GM21381 (cell line): ENCODE measurements at regions not wholly inside any gene's neighbourhood (a gene's known extent, or its start where the extent isn't known, plus 50 kb on each side); places are given as distances from the start of the nearest gene placed in this dataset.

Source experiments
- ATAC-seq: cut with Tn5 transposase; IDR thresholded peaks from one replicate; pipeline ENCODE4 v1.9.1; 2021; ENCODE audit warnings: mild to moderate bottlenecking, moderate library complexity; ENCODE audit not compliant: unreplicated experiment

DNA sequence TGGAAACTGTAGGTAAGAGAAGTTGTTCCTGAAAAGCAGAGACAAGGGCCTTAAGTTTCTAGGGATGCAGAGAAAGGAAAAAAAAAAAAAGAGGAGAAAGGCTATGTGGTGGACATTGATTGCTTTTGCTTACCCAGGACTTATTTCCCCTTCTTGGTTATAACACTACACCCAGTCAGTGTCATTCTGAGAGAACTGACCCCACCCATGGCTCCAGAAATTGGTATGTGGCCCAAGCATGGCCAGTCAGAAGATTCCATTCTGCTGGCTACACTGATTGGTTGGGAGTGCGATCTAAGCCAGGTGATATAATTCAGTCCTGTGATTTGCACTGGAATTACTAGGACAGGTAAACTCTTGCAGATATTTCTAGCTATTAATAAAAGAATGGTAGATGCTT is 62.2 kb upstream of the EXOC4 start:
- ATAC-seq, result no peak

DNA sequence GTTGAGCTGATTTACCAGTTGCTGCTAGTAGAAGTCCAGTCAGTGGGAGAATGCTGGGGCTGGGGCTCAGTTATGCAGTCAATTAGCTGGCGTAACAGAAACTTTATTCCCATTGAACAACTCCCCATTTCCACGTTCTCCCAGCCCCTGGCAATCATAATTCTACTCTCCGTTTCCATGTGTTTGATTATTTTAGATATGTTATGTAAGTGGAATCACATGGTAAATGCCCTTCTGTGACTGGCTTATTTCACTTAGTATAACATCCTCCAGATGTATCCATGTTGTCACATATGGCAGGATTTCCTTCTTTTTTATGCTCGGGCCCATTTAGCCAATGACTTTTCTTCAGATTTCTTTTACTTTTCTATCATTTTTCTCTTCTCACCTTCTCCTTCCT is 61.1 kb upstream of the EXOC4 start:
- no peak for ATAC-seq

DNA sequence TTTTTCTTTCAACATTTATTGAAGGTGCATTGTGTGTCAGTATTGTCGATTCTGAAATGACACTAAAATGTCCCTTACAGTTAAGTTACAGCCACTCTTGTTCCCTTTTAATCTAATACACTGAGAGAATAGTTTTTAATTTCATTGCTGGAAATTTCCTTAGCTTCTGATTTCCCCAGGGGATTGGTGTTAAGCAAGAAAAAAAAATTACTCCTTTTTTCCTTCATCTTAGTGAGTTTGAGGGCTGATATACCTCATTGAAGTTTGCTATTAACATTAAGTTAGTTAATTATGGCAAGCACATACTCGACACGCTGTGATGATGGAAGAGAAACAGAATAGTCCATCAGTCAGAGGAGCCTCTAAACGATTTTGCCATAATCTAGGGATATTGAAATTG is 57.0 kb upstream of the EXOC4 start:
- no peak for ATAC-seq

GRCh38 chr7:133196856-133197612 is 55.8 kb upstream of the EXOC4 start:
- no peak for ATAC-seq

- ATAC-seq, result no peak
Observed at GRCh38 chr7:133197972-133198544, 54.8 kb upstream of the EXOC4 start.

DNA sequence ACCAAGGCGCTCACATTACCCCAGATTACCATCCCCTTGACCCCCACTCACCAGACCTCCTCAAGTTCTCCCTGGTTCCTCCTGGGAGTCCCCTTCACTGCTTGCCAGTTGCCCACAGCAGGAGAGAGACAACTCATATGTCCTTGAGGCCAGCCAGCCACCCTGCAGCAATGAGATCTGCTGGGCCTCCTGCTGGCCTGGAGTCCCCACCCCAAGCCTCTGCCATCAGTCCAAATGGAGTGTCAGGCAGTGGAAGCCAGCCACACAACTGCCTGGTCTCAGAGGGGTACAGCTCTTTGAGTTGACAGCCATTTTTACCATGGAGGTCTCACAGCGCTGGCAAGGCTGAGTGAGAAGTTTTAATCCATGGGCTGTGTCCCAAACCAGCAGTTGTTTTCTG is 53.0 kb upstream of the EXOC4 start:
- no peak for ATAC-seq

DNA sequence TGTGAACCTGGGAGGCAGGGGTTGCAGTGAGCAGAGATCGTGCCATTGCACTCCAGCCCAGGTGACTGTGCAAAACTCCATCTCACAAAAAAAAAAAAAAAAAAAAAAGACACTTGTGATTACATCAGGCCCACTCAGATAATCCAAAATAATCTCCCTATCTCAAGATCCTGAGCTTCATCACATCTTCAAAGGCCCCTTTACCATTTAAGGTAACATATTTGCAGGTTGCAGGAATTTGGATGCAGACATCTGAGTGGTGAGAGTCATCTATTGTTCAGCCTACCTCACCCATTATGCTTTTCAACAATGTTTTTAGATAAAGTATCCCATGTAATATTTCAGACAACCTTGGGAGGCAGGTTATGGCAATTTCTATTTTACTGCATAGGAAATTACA is 51.4 kb upstream of the EXOC4 start:
- no peak for ATAC-seq

GRCh38 chr7:133202942-133203341 is 49.9 kb upstream of the EXOC4 start:
- ATAC-seq, result no peak
